Heart left ventricle (tissue), 16 donors: ENCODE measurements at regions not wholly inside any gene's neighbourhood (a gene's known extent, or its start where the extent isn't known, plus 50 kb on each side); places are given as distances from the start of the nearest gene placed in this dataset.
"Not testable (repeated sequence)": the region's sequence is repeated elsewhere in the genome, so short reads cannot be mapped to it uniquely, and the experiment has no call there.

Source experiments
- ATAC-seq, 4 donors: fragments of 200-7000 bp; cut with Tn5 transposase; one replicate each; pipeline ENCODE4 v1.9.1; 2020 to 2022; ENCODE audit warnings: moderate library complexity in 4 of 4, mild to moderate bottlenecking in 3 of 4, moderate number of reproducible peaks in 1 of 4
- DNase-seq, 5 donors: peaks; one replicate each; pipeline ENCODE4 v3.0.0-alpha.2; 2020
- H3K27ac ChIP-seq, 12 donors: fragments of 200-600 bp; sonication (generic) in 4 of 12; one replicate each; pipeline versions ENCODE4 v1.5.0 to v1.8.0; 2016 to 2022; ENCODE audit warnings: mild to moderate bottlenecking in 2 of 12
- H3K27me3 ChIP-seq, 9 donors: fragments of 200-600 bp; sonication (generic) in 2 of 9; one replicate each; pipeline versions ENCODE4 v1.5.1 to v1.8.0; 2016 to 2022; ENCODE audit warnings: mild to moderate bottlenecking in 3 of 9
- H3K36me3 ChIP-seq, 9 donors: fragments of 200-600 bp; sonication (generic) in 2 of 9; one replicate each; pipeline versions ENCODE4 v1.5.0 to v1.8.0; 2018 to 2022; ENCODE audit warnings: mild to moderate bottlenecking in 2 of 9
- H3K4me1 ChIP-seq, 12 donors: fragments of 200-600 bp; sonication (generic) in 4 of 12; one replicate each; pipeline versions ENCODE4 v1.5.0 to v1.8.0; 2016 to 2022; ENCODE audit warnings: mild to moderate bottlenecking in 3 of 12
- H3K4me3 ChIP-seq, 12 donors: fragments of 200-600 bp; sonication (generic) in 4 of 12; one replicate each; pipeline versions ENCODE4 v1.5.0 to v1.8.0; 2017 to 2022; ENCODE audit warnings: mild to moderate bottlenecking in 9 of 12, moderate library complexity in 4 of 12
- H3K9me3 ChIP-seq, 12 donors: fragments of 200-600 bp; sonication (generic) in 4 of 12; one replicate each; pipeline versions ENCODE4 v1.5.0 to v1.8.0; 2016 to 2022; ENCODE audit warnings: mild to moderate bottlenecking in 1 of 12
- POLR2A ChIP-seq, 2 donors: fragments of 450-650 bp; IDR thresholded peaks; one replicate each; pipeline ENCODE4 v1.6.1; 2017; ENCODE audit warnings: antibody characterized with exemption in 2 of 2, mild to moderate bottlenecking in 2 of 2, moderate library complexity in 2 of 2
- WGBS, 4 donors: extraction: QIAGEN DNeasy Blood & Tissue Kit in 2 of 4; methylation state at CpG; one replicate each; pipeline versions ENCODE4 v1.1.5 to v1.1.7; 2013 to 2018; 5-methylcytosine and 5-hydroxymethylcytosine counted together
- intact Hi-C, 10 donors: fragments of 100-400 bp; cut with DNase I; formaldehyde crosslinking; loops; one replicate each; pipeline versions ENCODE4 v1.11.1 to v1.14.2; 2022
- TF ChIP-seq, protein P1 (sequence below), 12 donors: fragments of 200-600 bp; sonication (generic) in 4 of 12; IDR thresholded peaks; one replicate each; pipeline versions ENCODE4 v1.5.0 to v1.8.0; 2018 to 2022; ENCODE audit warnings: antibody characterized with exemption in 12 of 12, mild to moderate bottlenecking in 5 of 12
- donor health status: ischemic (EF 13 %, LVEDD 7.1; RV severe dilation, severe dysfunction).
- donor health status: healthy with polysubstance abuse.
- donor health status: DM: no; HTN: yes; CAD: no.
- donor health status: DM: no; HTN: no; CAD: no.
- donor health status: ischemic (EF 25% LVEDD 6.9; RV normal size, moderate dysfunction).
- donor health status: ischemic (EF 25% LVEDD 5.7; RV mildly dilated, moderate dysfunction).
- donor health status: healthy.
- donor health status: DM: yes; HTN: yes; CAD: no.
- donor health status: ischemic (EF 35%, LVEDD 5.7; RV mildly dilated, moderate dysfunction).
- donor health status: nonischemic (EF 11% LVEDD 7.7; RV severe dilation, severe dysfunction).
- donor health status: DM: yes; HTN: yes; CAD: no.
- donor health status: PGD.
- donor health status: ischemic (EF 29% LVEDD 5.4; RV normal size, mild dysfunction).
- donor health status: nonischemic (EF 23%, LVEDD 6.1; RV moderate dilation, normal function).

DNA sequence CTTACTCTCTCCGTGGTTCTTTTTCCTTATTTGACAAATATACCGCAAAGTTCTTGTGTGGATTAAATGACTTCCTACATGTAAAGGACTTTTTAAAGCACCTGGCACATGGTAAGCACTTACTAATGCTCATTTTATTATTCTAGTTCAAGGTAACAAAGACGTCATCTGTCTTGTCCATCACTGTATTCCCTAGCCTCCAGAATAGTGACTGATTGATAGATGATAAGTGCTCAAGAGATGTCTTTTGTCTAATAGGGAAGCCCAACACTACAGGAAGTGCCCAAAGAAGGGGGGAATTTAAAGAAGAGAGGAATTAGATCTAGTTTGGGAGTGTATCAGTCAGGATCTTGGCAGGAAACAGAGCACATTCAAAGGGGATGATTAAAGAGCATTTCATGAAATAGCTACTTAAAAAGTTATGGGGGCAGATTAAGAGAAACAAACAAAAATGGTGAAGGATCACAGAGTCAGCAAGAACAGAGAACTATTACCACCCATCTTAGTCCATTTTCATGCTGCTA is 151.9 kb downstream of the GXYLT1 start:
- Histone ChIP-seq H3K27ac (no peak overlapping the region), H3K36me3 (no peaks in the 10 kb centered on the region), H3K27me3 (no peaks in the 10 kb centered on the region), H3K9me3 (peaks cover 0 to 13% (median 0%) of the 10 kb centered on the region in 12 donors), H3K4me3 (no peak overlapping the region), H3K4me1 (no peaks in the 10 kb centered on the region)
- ATAC-seq (no peak), DNase-seq (no peak)
- no peak for TF ChIP-seq POLR2A (IDR thresholded peaks at IDR 0.05)
- TF ChIP-seq, protein P1, sequence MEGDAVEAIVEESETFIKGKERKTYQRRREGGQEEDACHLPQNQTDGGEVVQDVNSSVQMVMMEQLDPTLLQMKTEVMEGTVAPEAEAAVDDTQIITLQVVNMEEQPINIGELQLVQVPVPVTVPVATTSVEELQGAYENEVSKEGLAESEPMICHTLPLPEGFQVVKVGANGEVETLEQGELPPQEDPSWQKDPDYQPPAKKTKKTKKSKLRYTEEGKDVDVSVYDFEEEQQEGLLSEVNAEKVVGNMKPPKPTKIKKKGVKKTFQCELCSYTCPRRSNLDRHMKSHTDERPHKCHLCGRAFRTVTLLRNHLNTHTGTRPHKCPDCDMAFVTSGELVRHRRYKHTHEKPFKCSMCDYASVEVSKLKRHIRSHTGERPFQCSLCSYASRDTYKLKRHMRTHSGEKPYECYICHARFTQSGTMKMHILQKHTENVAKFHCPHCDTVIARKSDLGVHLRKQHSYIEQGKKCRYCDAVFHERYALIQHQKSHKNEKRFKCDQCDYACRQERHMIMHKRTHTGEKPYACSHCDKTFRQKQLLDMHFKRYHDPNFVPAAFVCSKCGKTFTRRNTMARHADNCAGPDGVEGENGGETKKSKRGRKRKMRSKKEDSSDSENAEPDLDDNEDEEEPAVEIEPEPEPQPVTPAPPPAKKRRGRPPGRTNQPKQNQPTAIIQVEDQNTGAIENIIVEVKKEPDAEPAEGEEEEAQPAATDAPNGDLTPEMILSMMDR (IDR thresholded peaks at IDR 0.05), result no peak
- WGBS, 4 donors, result 86 to 90% (median 87%) methylated on average over 3 of the region's 3 CpGs
- intact Hi-C loops, result no loop called here

DNA sequence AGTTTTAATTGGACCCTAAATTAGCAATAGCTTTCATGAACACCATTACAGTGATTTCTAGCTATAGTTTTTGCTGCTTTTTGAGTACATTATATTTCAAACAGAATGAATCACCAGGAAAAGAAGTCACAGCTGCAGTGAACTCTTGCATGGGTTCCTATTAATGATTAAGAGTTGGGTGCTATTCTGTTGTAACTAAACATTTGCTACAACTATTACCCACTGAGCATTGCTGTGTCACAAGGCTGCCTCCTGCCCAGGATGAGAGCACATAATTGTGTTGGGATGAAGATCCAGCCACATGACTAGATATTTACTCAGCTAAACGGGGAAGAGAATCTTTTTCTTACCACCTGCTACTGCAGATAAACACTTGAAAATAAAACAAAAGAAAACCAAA is 152.7 kb downstream of the GXYLT1 start:
- H3K4me3 ChIP-seq, result no peak overlapping the region
- 54 to 79% (median 73%) methylated on average over 1 of the region's 1 CpG for WGBS, 4 donors
- no peak for DNase-seq
- intact Hi-C loops, result no loop called here
- H3K27me3 ChIP-seq, result no peaks in the 10 kb centered on the region
- no peaks in the 10 kb centered on the region for H3K4me1 ChIP-seq
- TF ChIP-seq POLR2A (IDR thresholded peaks at IDR 0.05), result no peak
- TF ChIP-seq, protein P1 (IDR thresholded peaks at IDR 0.05), result no peak
- no peak overlapping the region for H3K27ac ChIP-seq
- peaks cover 0 to 13% (median 0%) of the 10 kb centered on the region in 12 donors for H3K9me3 ChIP-seq
- no peaks in the 10 kb centered on the region for H3K36me3 ChIP-seq
- ATAC-seq, result no peak

DNA sequence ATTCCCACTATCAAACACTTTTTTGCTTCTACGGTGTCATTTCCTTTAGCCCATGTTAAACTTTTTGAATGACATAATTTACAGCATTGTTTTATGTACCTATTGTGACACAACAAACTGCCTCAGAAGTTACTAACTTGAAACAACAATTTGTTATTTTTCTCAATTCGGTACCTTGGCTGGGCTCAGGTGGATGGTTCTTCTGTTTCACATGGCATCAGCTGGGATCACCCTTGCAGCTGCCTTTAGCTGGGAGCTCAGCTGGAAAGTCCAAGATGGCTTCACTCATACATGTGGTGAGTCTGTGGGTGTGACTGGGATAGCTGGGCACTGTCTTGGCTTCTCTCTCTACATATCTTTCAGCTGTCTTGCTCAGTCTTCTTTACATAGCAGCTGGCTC is 156.0 kb downstream of the GXYLT1 start:
- DNase-seq (no peak), ATAC-seq (no peak)
- no peaks in the 10 kb centered on the region for H3K36me3 ChIP-seq
- 85 to 92% (median 89%) methylated on average over 2 of the region's 2 CpGs for WGBS, 4 donors
- H3K9me3 ChIP-seq, result peaks cover 0 to 17% (median 0%) of the 10 kb centered on the region in 12 donors
- no peak overlapping the region for H3K27ac ChIP-seq
- no peak overlapping the region for H3K4me3 ChIP-seq
- no peaks in the 10 kb centered on the region for H3K4me1 ChIP-seq
- H3K27me3 ChIP-seq, result peaks cover 0 to 3% (median 0%) of the 10 kb centered on the region in 9 donors
- TF ChIP-seq, protein P1 (IDR thresholded peaks at IDR 0.05), result no peak
- TF ChIP-seq POLR2A (IDR thresholded peaks at IDR 0.05), result no peak
- intact Hi-C loops, result no loop called here

DNA sequence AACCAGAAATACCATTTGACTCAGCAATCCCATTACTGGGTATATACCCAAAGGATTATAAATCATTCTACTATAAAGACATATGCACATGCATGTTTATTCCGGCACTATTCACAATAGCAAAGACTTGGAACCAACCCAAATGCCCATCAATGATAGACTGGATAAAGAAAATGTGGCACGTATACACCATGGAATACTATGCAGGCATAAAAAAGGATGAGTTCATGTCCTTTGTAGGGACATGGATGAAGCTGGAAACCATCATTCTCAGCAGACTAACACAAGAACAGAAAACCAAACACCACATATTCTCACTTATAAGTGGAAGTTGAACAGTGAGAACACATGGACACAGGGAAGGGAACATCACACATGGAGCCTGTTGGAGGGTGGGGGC is 158.2 kb downstream of the GXYLT1 start:
- H3K36me3 ChIP-seq, H3K4me1 ChIP-seq, ATAC-seq, H3K4me3 ChIP-seq, DNase-seq, intact Hi-C loops, H3K27me3 ChIP-seq, H3K27ac ChIP-seq: not testable (repeated sequence)
- H3K9me3 ChIP-seq, result peaks cover 0 to 17% (median 0%) of the 10 kb centered on the region in 12 donors
- WGBS, 4 donors, result 93 to 95% (median 94%) methylated on average over 2 of the region's 2 CpGs

DNA sequence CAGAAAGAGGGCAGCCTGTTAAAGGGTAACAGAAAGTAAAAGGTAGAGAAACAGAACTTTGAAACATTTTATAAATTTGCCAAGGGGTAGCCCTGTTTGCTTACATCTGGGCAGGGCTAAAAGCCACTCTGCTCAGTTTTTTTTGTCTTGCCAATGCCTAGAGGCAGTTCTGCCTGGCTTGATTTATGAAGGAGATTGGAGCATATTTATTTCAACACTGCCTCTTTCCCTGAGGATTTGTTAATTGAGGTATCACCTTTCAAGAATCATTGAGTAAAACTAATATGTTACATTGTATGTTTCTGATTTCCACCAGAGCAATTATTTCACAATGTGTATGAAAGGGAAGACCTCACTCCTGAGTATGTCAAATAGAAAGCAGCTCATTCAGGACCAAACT is 160.8 kb downstream of the GXYLT1 start:
- Histone ChIP-seq H3K36me3 (no peaks in the 10 kb centered on the region), H3K4me3 (no peak overlapping the region), H3K4me1 (no peaks in the 10 kb centered on the region), H3K9me3 (peaks cover 0 to 10% (median 0%) of the 10 kb centered on the region in 12 donors), H3K27ac (no peak overlapping the region), H3K27me3 (peaks cover 0 to 3% (median 0%) of the 10 kb centered on the region in 9 donors)
- no peak for DNase-seq
- TF ChIP-seq POLR2A (IDR thresholded peaks at IDR 0.05), result no peak
- TF ChIP-seq, protein P1 (IDR thresholded peaks at IDR 0.05), result no peak
- intact Hi-C loops, result no loop called here
- no peak for ATAC-seq
